Erythroblast (primary cell): ENCODE measurements at regions not wholly inside any gene's neighbourhood (a gene's known extent, or its start where the extent isn't known, plus 50 kb on each side); places are given as distances from the start of the nearest gene placed in this dataset.
A peak's percentile ranks its signal among the peaks of the same experiment; 100 is the strongest.
"Not testable (repeated sequence)": the region's sequence is repeated elsewhere in the genome, so short reads cannot be mapped to it uniquely, and the experiment has no call there.

ENCODE experiments used
- DNase-seq, 2 experiments: peaks; one replicate each; lab custom pipeline; 2025; lab: John Stamatoyannopoulos, UW
- GATA1 ChIP-seq: IDR thresholded peaks from 2 replicates; pipeline ENCODE4 v1.6.1; 2011; ENCODE audit warnings: low read depth, mild to moderate bottlenecking, control low read depth, low read length, moderate library complexity
- POLR2A ChIP-seq: IDR thresholded peaks from 2 replicates; pipeline ENCODE4 v1.6.1; 2011; ENCODE audit warnings: mild to moderate bottlenecking, low read length

GRCh38 chr7:153188630-153189029 is 429.1 kb downstream of the ACTR3B start:
- no peak for TF ChIP-seq POLR2A
- no peak for TF ChIP-seq GATA1
- DNase-seq = no peak

DNA sequence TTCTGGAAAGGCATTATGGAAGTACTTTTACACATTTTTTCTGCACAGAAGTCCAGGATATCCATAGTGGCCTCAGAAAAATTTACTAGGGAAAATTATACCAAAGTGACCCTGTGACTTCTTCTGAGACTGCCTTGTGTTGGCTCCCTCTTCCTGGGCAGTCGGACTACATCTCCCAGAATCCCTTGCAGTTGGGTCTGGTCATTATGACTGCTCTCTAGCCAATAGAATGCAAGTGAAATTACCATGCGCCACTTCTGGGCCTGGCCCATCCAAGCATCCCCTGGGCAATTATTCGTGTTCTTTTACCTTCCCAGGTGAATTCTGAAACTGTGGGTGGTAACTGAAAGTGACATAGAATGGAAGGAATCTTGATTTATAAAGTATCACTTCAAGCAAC is 430.9 kb downstream of the ACTR3B start:
- DNase-seq = peak; percentile 8 to 36
- TF ChIP-seq POLR2A = no peak
- no peak for TF ChIP-seq GATA1

- no peak for DNase-seq
- TF ChIP-seq POLR2A = no peak
- TF ChIP-seq GATA1 = no peak
These were observed 431.4 kb downstream of the ACTR3B start for GRCh38 chr7:153190986-153191385.

GRCh38 chr7:153193144-153193595 is 433.6 kb downstream of the ACTR3B start:
- DNase-seq = peak in 1 of 2 experiments; percentile 8
- TF ChIP-seq GATA1 (no peak), POLR2A (no peak)

GRCh38 chr7:153217032-153217431 is 457.5 kb downstream of the ACTR3B start:
- no peak for DNase-seq
- no peak for TF ChIP-seq POLR2A
- no peak for TF ChIP-seq GATA1

DNA sequence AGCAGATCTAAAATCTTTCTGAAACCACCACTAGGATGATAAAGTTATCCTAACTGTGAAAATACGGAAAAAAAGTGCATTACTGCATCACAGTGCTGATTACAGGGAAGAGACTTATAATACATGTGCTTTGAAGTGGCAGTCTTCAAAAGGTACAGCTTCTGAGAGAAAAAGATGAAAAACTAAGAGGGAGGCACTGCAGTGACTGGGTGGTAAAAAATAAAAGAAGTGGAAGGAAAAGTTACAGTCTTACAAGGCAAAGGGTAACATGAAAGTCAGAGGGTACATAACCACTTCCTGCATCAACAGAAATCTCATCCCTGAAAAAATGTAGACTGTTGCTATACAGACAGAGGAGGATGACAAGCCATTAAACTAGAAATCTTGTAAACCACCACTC is 465.3 kb downstream of the ACTR3B start:
- no peak for DNase-seq
- TF ChIP-seq GATA1 = no peak
- TF ChIP-seq POLR2A = no peak

GRCh38 chr7:153245136-153245535 is 485.6 kb downstream of the ACTR3B start:
- DNase-seq = not testable (repeated sequence)

- DNase-seq = no peak
- TF ChIP-seq POLR2A = no peak
These were observed 486.3 kb downstream of the ACTR3B start for GRCh38 chr7:153245809-153246208.

GRCh38 chr7:153247926-153248325 is 488.4 kb downstream of the ACTR3B start:
- DNase-seq = no peak
- TF ChIP-seq POLR2A (no peak), GATA1 (no peak)

- no peak for DNase-seq
- TF ChIP-seq POLR2A = no peak
- TF ChIP-seq GATA1 = no peak
These were observed 499.1 kb downstream of the ACTR3B start for GRCh38 chr7:153258686-153259085.

DNA sequence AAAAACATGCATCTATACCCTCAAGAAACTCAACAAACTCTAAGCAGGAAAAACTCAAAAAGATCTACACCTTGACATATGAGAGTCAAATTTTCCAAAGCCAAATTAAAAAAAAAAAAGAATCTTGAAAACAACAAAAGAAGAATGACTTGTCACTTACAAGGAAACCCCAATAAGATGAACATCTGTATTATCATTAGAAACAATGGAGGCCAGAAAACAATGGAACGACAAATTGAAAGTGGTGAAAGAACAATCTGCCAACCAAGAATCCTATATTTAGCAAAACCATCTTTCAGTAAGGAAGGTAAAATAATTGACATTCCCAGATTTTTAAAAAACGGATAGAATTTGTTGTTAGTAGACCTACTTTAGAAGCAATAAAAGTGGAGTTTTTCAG is 516.8 kb downstream of the ACTR3B start:
- no peak for DNase-seq
- no peak for TF ChIP-seq POLR2A
- no peak for TF ChIP-seq GATA1

GRCh38 chr7:153286763-153287162 is 527.2 kb downstream of the ACTR3B start:
- DNase-seq = no peak
- TF ChIP-seq POLR2A = no peak
- no peak for TF ChIP-seq GATA1

DNA sequence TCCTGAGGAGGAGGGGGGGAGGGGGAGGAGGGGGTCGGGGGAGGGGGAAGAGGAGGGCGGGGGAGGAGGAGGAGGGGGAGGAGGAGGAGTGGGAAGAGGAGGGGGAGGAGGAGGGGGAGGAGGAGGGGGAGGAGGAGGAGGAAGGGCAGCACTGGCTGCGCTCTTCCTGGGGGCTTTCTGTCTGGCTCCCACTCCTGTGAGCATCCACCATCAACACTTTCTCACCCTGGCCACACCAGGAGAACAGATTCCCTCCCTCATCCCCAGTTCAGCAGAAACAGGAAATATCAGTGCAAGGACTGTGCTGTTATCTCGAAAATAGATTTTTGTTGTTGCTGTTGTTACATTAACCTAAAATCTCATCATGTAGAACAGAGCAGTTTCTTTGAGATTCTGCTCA is 530.5 kb downstream of the ACTR3B start:
- DNase-seq = no peak
- TF ChIP-seq GATA1 (no peak), POLR2A (no peak)

GRCh38 chr7:153297141-153297540 is 537.6 kb downstream of the ACTR3B start:
- no peak for DNase-seq
- TF ChIP-seq POLR2A (no peak), GATA1 (no peak)

GRCh38 chr7:153301936-153302335 is 542.4 kb downstream of the ACTR3B start:
- DNase-seq = no peak
- no peak for TF ChIP-seq POLR2A
- TF ChIP-seq GATA1 = no peak

DNA sequence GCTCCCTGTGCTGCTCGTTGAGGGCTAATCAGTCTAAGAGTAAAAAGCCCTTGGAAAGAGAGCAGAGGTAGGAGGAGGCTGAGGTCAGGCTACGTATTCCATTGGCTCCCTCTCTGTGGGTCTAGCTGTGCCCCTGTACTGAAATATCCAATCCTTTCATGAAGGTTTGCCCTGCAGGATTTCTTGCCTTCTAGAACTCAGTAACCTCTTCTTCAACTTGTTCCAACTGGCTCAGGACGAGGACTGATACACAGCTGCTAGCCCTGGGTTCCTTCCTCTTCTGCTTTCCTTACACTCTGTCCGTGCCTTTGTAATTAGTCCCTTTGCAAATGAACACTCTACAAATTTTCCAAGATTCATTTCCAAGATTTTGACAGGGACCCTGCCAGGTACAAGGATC is 560.5 kb downstream of the ACTR3B start:
- DNase-seq = no peak
- TF ChIP-seq GATA1 (no peak), POLR2A (no peak)

GRCh38 chr7:153320681-153321080 is 561.1 kb downstream of the ACTR3B start:
- DNase-seq = no peak
- TF ChIP-seq POLR2A (no peak), GATA1 (no peak)

GRCh38 chr7:153322991-153323390 is 563.4 kb downstream of the ACTR3B start:
- TF ChIP-seq POLR2A (no peak), GATA1 (no peak)
- DNase-seq = no peak
